ENCODE measurements at regions not wholly inside any gene's neighbourhood (a gene's known extent, or its start where the extent isn't known, plus 50 kb on each side); places are given as distances from the start of the nearest gene placed in this dataset.
A peak's percentile ranks its signal among the peaks of the same experiment; 100 is the strongest.
"Not testable (repeated sequence)": the region's sequence is repeated elsewhere in the genome, so short reads cannot be mapped to it uniquely, and the experiment has no call there.

DNA sequence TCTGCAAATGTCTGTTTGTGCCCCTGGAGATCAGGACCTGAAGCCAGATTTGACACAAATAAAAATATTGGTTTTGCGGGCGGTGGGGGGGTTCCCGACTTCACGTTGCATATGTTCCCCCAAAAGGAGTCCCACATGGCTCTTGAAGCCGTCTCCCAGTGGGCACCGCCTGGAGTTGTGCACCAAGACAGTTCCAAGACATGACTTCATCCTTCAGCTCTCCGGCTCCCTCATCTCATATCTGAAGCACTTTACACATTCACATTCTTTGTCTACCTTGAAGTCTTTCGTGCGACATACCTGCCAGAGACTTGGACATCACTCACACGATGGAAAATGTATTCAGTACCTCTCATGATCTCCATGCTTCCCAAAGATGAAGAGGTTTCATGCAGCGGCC, 362.8 kb upstream of the FOXK1 start:
- Histone ChIP-seq H3K9me3 (no peaks in the 10 kb centered on the region), H3K27me3 (no peaks in the 10 kb centered on the region; the same call in 1 of the 2 replicates), H3K36me3 (no peaks in the 10 kb centered on the region), H3K4me3 (no peak overlapping the region)
- DNase-seq: no peak

DNA sequence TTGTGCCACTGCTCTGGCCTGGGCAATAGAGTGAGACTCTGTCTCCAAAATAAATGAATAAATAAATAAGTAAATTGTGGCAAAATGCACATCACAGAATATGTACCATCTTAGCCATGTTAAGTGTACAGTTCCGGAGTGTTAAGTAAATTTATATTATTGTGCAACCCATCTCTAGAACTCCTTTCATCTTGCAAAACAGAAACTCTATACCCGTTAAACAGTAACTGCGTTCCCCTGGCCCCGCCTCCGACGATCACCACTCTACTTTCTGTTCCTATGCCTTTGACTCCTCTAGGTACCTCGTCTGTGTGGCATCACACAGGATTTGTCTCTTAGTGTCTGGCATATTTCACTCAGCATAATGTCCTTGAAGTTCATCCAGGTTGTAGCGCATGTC, 356.4 kb upstream of the FOXK1 start:
- no peak overlapping the region for H3K4me3 ChIP-seq
- DNase-seq: no peak

GRCh38 chr7:4331711-4332110, 350.4 kb upstream of the FOXK1 start:
- no peaks in the 10 kb centered on the region for H3K36me3 ChIP-seq
- H3K9me3 ChIP-seq: no peaks in the 10 kb centered on the region
- no peaks in the 10 kb centered on the region for H3K27me3 ChIP-seq
- no peak for DNase-seq
- no peak overlapping the region for H3K4me3 ChIP-seq

More for the DNA sequence above, 356.4 kb upstream of the FOXK1 start:
- Histone ChIP-seq H3K27me3 (no peaks in the 10 kb centered on the region), H3K36me3 (no peaks in the 10 kb centered on the region), H3K9me3 (no peaks in the 10 kb centered on the region)

DNA sequence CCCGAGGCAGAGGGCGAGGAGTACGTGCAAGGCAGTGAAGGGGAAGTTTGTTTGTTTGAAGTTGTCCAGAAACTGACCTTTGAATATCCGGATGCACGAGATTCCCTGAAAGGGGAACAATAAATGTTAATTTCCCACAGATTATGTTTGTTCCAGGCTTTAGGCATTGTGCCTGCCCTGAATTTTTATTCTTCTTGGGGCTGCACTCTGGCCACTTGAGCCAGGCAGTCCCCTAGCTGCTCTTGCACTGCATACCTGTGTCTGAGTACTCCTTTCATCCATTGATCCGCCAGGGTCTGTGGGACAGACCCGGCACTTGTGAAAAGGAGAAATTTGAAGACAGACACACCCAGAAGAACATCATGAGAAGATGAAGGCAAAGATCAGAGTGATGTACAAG, 343.5 kb upstream of the FOXK1 start:
- DNase-seq: no peak
- no peak overlapping the region for H3K4me3 ChIP-seq
- H3K36me3 ChIP-seq: no peaks in the 10 kb centered on the region
- H3K9me3 ChIP-seq: no peaks in the 10 kb centered on the region
- no peaks in the 10 kb centered on the region for H3K27me3 ChIP-seq

DNA sequence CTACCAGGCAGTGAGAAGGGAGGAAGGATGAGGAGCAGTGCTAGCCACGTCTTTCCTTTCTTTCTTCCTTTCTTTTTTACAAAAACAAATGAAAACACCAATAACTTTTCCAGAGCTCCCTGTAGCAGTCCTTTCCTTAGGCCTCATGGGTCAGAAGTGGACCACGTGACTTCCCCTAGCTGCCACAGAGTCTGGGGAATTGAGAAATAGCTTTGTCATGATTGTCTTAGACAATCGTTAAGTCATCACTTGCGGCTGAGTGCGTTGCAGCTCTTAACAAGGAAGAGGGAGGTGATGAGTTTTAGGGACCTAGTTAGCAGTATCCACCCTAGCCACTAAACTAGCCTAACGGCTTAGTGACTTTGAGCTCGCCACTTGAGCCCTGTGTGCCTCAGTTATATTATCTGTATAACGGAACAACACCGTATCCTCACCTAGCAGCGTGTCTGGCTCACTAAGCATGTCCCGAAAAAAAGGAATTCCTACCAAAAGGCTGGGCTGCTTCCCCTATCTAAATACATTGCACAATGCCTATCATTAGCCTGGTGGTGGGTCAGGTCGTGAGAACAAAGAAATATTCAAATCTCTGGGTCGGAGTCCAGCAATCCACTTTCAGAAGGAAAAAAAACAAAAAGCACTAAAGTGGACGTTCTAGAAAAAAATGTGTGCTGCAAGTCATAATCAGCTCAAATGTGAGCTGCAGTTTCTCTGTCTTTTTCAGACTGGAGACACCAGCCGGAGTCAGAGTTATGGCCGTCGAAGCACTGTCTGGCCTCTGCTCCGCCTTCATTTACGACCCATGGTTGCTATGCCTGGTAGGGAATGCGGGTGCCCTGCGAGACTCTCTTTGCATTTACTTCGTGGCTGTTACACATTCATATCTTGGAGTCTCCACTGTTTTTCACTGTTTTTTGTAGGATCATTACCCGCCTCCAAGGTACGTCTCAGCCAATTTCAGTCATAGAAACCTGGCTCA, 338.5 kb upstream of the FOXK1 start:
- no peaks in the 10 kb centered on the region for H3K36me3 ChIP-seq
- H3K27me3 ChIP-seq: no peaks in the 10 kb centered on the region
- no peak for DNase-seq
- H3K9me3 ChIP-seq: no peaks in the 10 kb centered on the region
- H3K4me3 ChIP-seq: no peak overlapping the region

DNA sequence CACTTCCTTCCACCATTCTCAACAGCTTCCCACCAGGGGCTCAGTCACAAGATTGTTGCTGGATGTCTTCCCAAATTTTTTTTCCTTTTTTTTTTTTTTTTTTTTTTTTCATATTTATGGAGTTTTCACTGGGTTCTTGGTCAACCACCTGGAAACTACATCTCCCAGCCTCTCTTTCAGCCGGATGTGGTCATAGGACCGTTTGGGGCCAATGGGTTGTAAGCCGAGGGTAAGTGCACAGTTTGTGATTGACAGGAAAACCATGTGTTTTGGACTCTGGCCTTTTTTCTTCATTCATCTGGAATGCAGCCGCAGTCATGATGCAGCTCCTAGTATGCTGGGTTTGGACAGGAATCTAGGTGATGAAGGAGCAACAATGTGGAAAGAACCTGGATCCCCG, 337.1 kb upstream of the FOXK1 start:
- Histone ChIP-seq H3K27me3 (no peaks in the 10 kb centered on the region), H3K9me3 (no peaks in the 10 kb centered on the region)

GRCh38 chr7:4352069-4352468, 330.0 kb upstream of the FOXK1 start:
- no peak for DNase-seq
- Histone ChIP-seq H3K4me3 (no peak overlapping the region), H3K9me3 (no peaks in the 10 kb centered on the region; the same call in 1 of the 2 replicates), H3K27me3 (no peaks in the 10 kb centered on the region), H3K36me3 (no peaks in the 10 kb centered on the region)

More for the DNA sequence above, 337.1 kb upstream of the FOXK1 start:
- DNase-seq: no peak
- no peak overlapping the region for H3K4me3 ChIP-seq
- H3K36me3 ChIP-seq: no peaks in the 10 kb centered on the region

GRCh38 chr7:4361774-4362173, 320.3 kb upstream of the FOXK1 start:
- no peak for DNase-seq
- Histone ChIP-seq H3K27me3 (no peaks in the 10 kb centered on the region), H3K9me3 (no peaks in the 10 kb centered on the region), H3K36me3 (no peaks in the 10 kb centered on the region), H3K4me3 (no peak overlapping the region)

- H3K36me3 ChIP-seq: no peaks in the 10 kb centered on the region
- H3K27me3 ChIP-seq: no peaks in the 10 kb centered on the region
- no peak overlapping the region for H3K4me3 ChIP-seq
- no peak for DNase-seq
- H3K9me3 ChIP-seq: peaks cover 2% of the 10 kb centered on the region; the same call in 1 of the 2 replicates
These were observed 298.5 kb upstream of the FOXK1 start for GRCh38 chr7:4383584-4383983.

GRCh38 chr7:4386190-4386589, 295.9 kb upstream of the FOXK1 start:
- DNase-seq: peak; percentile 49
- Histone ChIP-seq H3K4me3 (no peak overlapping the region), H3K27me3 (no peaks in the 10 kb centered on the region), H3K9me3 (peaks cover 2% of the 10 kb centered on the region; the same call in 1 of the 2 replicates), H3K36me3 (no peaks in the 10 kb centered on the region)

DNA sequence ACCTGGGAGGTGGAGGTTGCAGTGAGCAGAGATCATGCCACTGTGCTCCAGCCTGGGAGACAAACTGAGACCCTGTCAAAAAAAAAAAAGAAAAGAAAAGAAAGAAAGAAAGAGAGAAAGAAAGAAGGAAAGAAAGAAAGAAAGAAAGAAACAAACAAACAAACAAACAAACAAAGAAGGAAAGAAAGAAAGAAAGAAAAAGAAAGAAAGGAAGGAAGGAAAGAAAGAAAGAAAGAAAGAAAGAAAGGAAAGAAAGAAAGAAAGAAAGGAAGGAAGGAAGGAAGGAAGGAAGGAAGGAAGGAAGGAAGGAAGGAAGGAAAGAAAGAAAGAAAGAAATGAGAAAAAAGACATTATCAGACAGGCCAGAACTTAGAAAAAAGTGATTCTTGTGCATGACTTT, 291.0 kb upstream of the FOXK1 start:
- not testable (repeated sequence) for H3K27me3 ChIP-seq, H3K4me3 ChIP-seq, H3K36me3 ChIP-seq, DNase-seq, H3K9me3 ChIP-seq

GRCh38 chr7:4394736-4395135, 287.4 kb upstream of the FOXK1 start:
- H3K36me3 ChIP-seq: no peaks in the 10 kb centered on the region
- no peaks in the 10 kb centered on the region for H3K27me3 ChIP-seq
- no peak for DNase-seq
- no peak overlapping the region for H3K4me3 ChIP-seq
- H3K9me3 ChIP-seq: no peaks in the 10 kb centered on the region

- H3K4me3 ChIP-seq: no peak overlapping the region
- no peaks in the 10 kb centered on the region for H3K9me3 ChIP-seq
- H3K27me3 ChIP-seq: no peaks in the 10 kb centered on the region
- no peaks in the 10 kb centered on the region for H3K36me3 ChIP-seq
- no peak for DNase-seq
These were observed 283.0 kb upstream of the FOXK1 start for GRCh38 chr7:4399121-4399520.

GRCh38 chr7:4399596-4399995, 282.5 kb upstream of the FOXK1 start:
- no peaks in the 10 kb centered on the region for H3K27me3 ChIP-seq
- H3K36me3 ChIP-seq: no peaks in the 10 kb centered on the region
- no peak overlapping the region for H3K4me3 ChIP-seq
- no peak for DNase-seq
- H3K9me3 ChIP-seq: no peaks in the 10 kb centered on the region

DNA sequence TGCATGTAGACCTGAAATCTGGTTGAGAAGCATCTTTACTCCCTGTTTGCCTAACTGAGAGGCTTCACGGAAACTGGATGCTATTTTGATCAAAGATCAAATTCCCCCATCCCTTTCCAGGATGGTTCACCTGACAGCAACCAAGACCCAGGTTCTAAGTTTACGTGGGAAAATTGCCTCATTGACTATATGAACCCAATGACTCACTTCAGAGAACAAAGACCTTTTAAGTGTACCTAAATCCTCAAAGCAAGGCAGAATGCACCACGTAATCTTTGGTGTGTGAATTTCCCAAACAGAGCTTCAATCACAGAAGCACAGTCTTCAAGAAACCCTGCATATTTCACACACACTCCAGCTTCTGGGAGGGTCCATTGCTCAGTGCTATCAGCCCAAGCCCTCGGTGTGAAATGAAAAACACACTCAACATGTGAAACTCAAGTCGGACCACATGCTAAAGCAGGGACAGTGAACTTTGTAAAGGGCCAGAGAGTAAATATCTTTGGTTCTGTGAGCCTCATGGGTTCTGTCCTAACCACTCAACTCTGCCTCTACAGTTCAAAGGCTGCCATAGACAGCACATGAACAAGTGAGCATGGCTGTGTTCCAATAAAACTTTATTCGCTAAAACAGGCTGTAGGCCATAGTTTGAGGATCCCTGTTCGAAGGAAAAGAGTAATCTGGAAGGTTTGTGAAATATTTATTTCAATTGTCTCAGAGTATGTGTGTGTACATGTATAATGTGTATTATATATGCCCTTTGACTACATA, 275.6 kb upstream of the FOXK1 start:
- no peaks in the 10 kb centered on the region for H3K36me3 ChIP-seq
- H3K9me3 ChIP-seq: no peaks in the 10 kb centered on the region
- H3K4me3 ChIP-seq: no peak overlapping the region
- DNase-seq: no peak
- H3K27me3 ChIP-seq: no peaks in the 10 kb centered on the region

DNA sequence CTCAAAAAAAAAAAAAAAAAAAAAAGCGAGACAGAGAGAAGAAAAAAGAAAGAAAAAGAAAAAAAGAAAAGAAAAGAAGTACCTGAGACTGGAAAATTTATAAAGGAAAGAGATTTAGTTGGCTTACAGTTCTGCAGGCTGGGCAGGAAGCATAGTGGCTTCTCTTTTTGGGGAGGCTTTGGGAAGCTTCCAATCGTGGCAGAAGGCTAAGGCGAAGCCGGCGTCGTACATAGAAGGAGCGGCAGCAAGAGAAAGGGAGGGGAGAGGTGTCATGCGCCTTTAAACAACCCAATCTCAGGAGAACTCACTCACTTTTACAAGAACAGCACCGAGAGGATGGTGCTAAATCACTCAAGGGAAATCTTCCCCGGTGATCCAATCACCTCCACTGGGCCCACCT, 272.1 kb upstream of the FOXK1 start:
- DNase-seq: no peak
- H3K27me3 ChIP-seq: no peaks in the 10 kb centered on the region
- H3K4me3 ChIP-seq: no peak overlapping the region
- H3K9me3 ChIP-seq: no peaks in the 10 kb centered on the region
- H3K36me3 ChIP-seq: no peaks in the 10 kb centered on the region

GRCh38 chr7:4416396-4417056, 265.6 kb upstream of the FOXK1 start:
- Histone ChIP-seq H3K9me3 (no peaks in the 10 kb centered on the region), H3K36me3 (no peaks in the 10 kb centered on the region), H3K27me3 (no peaks in the 10 kb centered on the region), H3K4me3 (0 out of 2 replicates have a peak overlapping the region, but pooled peaks have one; percentile 6)
- no peak for DNase-seq
